ENCODE measurements at regions not wholly inside any gene's neighbourhood (a gene's known extent, or its start where the extent isn't known, plus 50 kb on each side); places are given as distances from the start of the nearest gene placed in this dataset.

- no peak for TF ChIP-seq POLR2AphosphoS5 (IDR thresholded peaks at IDR 0.05; ENCODE audit: low read depth, low read length)
- TF ChIP-seq, protein P1, sequence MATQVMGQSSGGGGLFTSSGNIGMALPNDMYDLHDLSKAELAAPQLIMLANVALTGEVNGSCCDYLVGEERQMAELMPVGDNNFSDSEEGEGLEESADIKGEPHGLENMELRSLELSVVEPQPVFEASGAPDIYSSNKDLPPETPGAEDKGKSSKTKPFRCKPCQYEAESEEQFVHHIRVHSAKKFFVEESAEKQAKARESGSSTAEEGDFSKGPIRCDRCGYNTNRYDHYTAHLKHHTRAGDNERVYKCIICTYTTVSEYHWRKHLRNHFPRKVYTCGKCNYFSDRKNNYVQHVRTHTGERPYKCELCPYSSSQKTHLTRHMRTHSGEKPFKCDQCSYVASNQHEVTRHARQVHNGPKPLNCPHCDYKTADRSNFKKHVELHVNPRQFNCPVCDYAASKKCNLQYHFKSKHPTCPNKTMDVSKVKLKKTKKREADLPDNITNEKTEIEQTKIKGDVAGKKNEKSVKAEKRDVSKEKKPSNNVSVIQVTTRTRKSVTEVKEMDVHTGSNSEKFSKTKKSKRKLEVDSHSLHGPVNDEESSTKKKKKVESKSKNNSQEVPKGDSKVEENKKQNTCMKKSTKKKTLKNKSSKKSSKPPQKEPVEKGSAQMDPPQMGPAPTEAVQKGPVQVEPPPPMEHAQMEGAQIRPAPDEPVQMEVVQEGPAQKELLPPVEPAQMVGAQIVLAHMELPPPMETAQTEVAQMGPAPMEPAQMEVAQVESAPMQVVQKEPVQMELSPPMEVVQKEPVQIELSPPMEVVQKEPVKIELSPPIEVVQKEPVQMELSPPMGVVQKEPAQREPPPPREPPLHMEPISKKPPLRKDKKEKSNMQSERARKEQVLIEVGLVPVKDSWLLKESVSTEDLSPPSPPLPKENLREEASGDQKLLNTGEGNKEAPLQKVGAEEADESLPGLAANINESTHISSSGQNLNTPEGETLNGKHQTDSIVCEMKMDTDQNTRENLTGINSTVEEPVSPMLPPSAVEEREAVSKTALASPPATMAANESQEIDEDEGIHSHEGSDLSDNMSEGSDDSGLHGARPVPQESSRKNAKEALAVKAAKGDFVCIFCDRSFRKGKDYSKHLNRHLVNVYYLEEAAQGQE (IDR thresholded peaks at IDR 0.05; ENCODE audit: insufficient read depth in 1 of 2, low read depth in 2 of 2, low read length in 2 of 2), result no peak
- TF ChIP-seq SIN3A (IDR thresholded peaks at IDR 0.05; ENCODE audit: borderline replicate concordance, insufficient read depth, low read length), result no peak
- TF ChIP-seq TAF1 (IDR thresholded peaks at IDR 0.05; ENCODE audit: borderline replicate concordance, insufficient read depth, low read length), result no peak
- no peak for TF ChIP-seq FOXP2 (optimal IDR thresholded peaks at IDR 0.05; ENCODE audit: borderline replicate concordance, extremely low read depth, extremely low read length, insufficient read depth)
These were observed 666.4 kb downstream of the KCNT2 start for GRCh38 chr1:195941795-195942194.
